Esophagus mucosa (tissue), 1 donor: ENCODE measurements at regions not wholly inside any gene's neighbourhood (a gene's known extent, or its start where the extent isn't known, plus 50 kb on each side); places are given as distances from the start of the nearest gene placed in this dataset.
A peak's percentile ranks its signal among the peaks of the same experiment; 100 is the strongest.
"Not testable (repeated sequence)": the region's sequence is repeated elsewhere in the genome, so short reads cannot be mapped to it uniquely, and the experiment has no call there.

Experiments
- ATAC-seq: fragments of 200-7000 bp; cut with Tn5 transposase; one replicate; pipeline ENCODE4 v1.9.1; 2020
- donor health status: DM: yes; HTN: yes; CAD: no.

GRCh38 chr2:110287253-110287652 lies 74.9 kb upstream of the MTLN start:
- ATAC-seq = not testable (repeated sequence)

DNA sequence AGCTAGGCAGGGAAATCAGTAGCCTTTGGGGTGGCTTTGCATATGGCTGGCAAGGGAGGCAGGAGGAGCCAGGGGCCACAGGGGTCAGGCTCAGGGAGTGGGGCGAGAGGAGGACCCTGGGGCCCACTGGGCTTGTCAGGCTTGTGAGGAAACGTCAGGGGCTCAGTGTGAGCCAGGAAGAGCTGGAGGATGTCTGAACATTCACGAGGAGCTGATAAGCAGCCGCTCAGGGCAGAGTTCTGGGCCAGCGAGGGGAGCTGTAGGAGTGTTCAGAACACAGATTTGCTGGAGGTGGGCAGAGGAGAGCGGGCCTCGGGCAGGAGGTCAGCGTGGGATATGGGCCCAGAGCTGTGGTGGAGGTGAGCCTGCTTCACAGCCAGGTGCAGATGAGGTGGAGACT lies 72.7 kb upstream of the MTLN start:
- ATAC-seq = peak; percentile 8

- peak; percentile 71 for ATAC-seq
These were observed 68.5 kb upstream of the MTLN start for GRCh38 chr2:110280804-110281203.

- ATAC-seq = not testable (repeated sequence)
These were observed 64.7 kb upstream of the MTLN start for GRCh38 chr2:110277054-110277453.

- not testable (repeated sequence) for ATAC-seq
These were observed 63.7 kb upstream of the MTLN start for GRCh38 chr2:110276092-110276491.

GRCh38 chr2:110269674-110270073 lies 57.3 kb upstream of the MTLN start:
- ATAC-seq = not testable (repeated sequence)

DNA sequence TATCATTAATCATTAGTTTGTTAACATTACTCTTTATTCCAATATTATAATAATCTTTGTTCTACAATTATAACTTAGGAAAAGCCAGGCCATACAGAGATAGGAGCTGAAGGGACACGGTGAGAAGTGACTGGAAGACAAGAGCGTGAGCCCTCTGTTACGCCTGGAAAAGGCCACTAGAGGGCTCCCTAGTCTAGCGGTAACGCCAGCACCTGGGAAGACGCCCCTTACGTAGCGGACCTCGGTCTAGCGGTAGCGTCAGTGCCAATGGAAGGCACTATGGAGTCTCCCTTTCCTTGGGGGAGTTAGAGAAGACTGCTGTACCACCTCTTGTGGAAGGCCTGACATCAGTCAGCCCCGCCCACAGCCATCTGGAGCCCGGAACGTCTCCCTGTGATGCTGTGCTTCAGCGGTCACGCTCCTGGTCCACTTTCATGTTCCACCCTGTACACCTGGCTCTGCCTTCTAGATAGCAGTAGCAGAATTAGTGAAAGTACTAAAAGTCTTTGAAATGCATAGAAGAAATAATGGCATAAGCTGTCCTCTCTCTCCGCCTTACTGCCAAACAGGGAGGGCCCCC lies 55.6 kb upstream of the MTLN start:
- peak; percentile 73 for ATAC-seq

GRCh38 chr2:110264804-110265203 lies 52.5 kb upstream of the MTLN start:
- not testable (repeated sequence) for ATAC-seq

DNA sequence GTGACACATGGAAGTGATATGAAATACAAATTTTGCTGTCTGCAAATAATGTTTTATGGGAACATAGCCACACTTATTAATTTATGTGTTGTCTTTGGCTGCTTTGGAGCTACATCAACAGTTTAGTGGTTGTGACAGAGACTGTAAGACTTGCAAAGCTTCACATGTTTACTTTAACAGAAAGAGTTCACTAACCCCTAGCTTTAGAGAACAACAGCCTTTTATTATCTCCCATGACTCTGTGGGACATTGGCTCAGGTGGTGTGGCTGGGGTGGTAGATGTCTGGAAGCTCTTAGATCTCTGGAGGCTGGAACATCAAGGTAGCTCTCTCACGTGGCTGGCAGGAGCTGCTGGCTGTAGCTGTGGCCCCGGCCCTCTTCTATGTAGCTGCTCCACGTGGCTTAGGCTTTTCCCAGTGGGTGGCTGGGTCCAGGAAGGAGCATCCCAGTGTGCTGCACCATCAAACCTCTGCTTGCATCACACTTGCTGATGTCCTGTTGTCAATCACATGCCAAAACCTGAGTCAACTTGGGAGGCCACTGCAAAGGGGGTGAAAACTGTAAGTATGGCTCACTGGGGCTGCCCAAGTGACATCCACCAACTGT lies 51.8 kb upstream of the MTLN start:
- ATAC-seq = not testable (repeated sequence)

DNA sequence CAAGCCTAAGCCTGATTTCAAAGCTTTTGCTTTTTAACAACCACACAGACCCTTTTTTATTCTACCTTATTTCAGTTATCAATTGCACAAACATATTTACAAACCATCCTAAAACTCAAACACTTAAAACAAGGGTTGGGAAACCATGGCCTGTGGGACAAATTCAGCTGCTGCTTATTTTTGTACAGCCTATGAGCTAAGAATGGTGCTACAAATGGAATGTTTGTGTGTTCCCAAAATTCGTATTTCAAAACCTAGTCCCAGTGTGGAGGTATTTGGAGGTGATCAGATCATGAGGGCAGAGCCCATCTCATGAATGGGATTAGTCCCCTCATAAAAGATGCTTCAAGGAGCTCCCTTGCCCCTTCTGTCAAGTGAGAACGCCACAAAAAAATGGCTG lies 51.1 kb upstream of the MTLN start:
- ATAC-seq = not testable (repeated sequence)
